SH-SY5Y (cell line): ENCODE measurements at regions not wholly inside any gene's neighbourhood (a gene's known extent, or its start where the extent isn't known, plus 50 kb on each side); places are given as distances from the start of the nearest gene placed in this dataset.

Experiments
- GATA2 ChIP-seq: IDR thresholded peaks from 2 replicates; pipeline ENCODE4 v1.6.1; 2011; ENCODE audit warnings: mild to moderate bottlenecking, low read depth, low read length
- GATA3 ChIP-seq: IDR thresholded peaks from 2 replicates; pipeline ENCODE4 v1.6.1; 2011; ENCODE audit warnings: low read depth, mild to moderate bottlenecking, low read length, moderate library complexity

DNA sequence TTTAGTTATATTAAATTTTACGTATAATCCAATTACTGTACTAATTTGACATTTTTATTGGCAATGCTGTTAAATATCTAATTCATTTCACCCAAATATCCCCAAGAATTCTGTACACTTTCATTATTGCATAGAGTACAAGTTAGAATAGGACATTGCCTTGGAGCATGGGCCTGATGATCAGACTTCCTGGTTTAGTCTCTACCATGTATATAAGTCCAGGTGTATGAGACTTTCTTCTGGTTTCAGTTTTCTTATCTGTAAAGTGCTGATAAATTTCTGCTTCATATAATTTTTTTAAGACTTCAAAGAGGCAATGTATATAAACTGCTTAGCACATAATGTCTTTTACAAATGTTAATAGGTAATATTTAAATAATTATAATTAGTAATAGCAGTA, 179.4 kb downstream of the KLF12 start:
- no peak for TF ChIP-seq GATA2
- TF ChIP-seq GATA3 = no peak

DNA sequence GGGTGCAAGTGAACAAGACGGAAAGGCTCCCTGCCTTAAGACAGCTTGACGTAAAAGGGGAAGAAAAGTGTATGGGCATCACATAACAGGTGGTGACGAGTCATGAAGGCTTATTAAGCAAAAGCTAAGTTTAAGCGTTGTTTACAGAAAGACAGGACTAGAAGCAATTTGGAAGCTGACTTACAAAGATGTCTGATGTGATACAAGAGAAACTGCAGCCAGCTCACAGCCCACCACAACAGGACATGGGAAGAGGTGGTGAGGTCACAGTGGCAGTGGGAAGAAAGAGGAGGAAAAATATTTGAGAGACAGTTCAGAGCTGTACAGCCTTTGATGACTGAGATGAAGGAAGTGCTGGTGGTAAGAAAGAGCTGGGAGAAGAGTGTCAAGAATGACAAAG, 181.6 kb downstream of the KLF12 start:
- no peak for TF ChIP-seq GATA2

GRCh38 chr13:73948848-73949529, 185.2 kb downstream of the KLF12 start:
- TF ChIP-seq GATA3 (no peak), GATA2 (no peak)

DNA sequence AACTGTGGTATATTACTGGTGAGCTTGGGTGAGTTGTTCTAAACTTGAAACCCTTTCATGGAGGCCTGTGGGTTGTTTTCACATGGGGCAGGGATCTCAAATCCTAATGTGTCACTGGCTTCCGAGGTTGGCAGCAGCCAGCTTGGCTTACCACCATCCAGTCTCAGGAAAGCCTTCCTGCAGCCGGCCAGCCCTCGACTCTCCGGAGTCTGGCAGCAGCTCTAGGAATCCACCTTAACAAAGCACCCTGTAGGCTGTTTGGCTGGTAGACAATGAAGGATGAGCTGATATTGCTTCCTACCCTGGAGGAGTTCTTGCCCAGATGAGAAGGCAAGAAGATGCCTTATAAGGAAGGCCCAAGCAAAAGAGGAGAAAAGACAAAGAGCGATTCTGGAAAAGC, 188.3 kb downstream of the KLF12 start:
- no peak for TF ChIP-seq GATA2
- no peak for TF ChIP-seq GATA3

- TF ChIP-seq GATA3 (no peak), GATA2 (no peak)
Measured at GRCh38 chr13:73945382-73945781, 188.8 kb downstream of the KLF12 start.

GRCh38 chr13:73943965-73944233, 190.3 kb downstream of the KLF12 start:
- TF ChIP-seq GATA3 (no peak), GATA2 (no peak)

DNA sequence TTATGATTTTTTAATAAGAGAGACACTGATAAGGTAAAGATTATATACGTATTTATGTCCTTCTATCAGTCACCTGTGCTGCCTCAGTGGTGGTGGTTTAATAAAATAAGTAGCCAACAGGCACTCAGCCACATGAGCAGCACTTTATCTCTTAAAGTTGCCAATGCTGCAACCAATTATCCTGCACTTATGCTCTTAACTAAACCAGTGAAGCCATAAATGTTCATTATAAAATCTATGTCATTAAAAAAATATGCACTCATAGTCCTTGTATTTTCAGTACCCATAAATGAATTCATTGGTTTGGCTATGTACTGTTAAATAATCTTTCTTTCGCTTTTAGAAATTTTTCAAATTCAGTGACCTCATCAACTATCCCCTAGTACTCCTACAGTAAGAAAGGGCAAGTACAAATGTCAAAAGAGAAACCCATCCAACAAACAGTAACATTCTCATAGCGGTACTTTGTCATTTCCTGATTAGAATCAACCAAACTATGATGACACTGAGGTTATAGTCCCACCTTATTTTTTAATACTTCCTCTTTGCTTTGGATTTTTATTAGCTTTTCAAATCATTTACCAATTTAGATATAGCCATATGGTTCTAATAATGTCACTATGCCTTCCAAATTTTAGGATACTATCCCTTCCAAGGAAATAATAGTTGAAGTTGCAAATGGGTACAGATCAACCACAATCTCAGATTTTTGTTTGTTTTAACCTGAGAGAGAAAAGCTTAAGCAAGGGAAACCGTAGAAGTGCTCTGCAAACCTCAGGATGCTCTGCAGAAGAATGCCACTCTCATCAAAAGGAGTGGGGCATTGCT, 190.9 kb downstream of the KLF12 start:
- no peak; the same call in 1 of the 2 replicates for TF ChIP-seq GATA3
- no peak for TF ChIP-seq GATA2

GRCh38 chr13:73941752-73942151, 192.5 kb downstream of the KLF12 start:
- TF ChIP-seq GATA2 (no peak), GATA3 (no peak)

DNA sequence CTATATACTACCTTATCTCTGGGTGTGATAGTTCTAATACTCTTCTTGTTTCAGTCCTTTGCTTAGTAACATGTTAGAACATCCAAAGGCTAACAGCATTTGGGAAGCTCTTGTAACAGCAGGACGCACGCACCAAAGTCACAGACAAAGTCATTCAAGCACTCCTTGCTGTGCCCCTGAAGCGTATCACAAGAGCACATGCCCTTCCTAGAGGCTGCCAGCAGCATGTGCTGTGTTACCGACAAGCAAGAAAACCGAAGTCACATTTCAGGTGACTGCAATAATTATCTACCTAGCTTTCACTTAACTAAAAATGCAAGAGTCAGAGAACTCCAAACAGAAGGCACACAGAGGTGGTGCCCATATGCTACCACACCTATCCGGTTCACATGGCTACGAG, 194.1 kb downstream of the KLF12 start:
- no peak for TF ChIP-seq GATA2
- no peak for TF ChIP-seq GATA3

DNA sequence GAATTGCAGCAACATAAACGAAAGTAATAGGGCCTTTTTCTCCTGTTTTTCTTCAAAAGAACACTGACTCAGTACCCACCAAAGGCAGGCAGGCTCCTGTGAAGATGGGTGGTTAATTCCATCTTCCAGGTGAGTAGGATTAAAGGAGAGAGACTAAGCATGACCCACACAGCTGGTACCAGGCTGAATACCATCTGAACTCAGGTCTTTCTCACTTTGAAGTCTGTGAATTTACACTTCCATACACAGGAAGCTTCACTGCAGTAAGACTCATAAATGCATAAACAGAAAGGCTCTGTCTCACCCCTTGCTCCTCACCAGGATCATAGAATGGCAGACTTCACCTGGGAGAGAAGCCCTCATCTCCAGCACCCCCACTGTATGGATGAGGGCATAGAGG, 194.6 kb downstream of the KLF12 start:
- TF ChIP-seq GATA2 (no peak), GATA3 (no peak)

DNA sequence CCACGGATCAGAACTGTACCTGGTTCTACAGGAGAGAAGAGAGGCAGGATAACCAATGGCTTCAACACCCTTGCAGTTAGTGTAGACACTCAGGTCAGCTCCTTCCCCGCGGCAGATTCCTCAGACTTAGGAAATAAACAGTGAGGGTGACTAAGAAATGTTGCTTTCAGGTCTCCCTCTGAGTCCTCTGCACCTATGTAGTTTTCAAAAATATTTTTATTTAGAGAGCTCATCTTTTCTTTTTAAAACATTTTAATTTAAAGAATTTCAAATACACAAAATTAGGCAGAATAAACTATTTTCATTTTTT, 195.2 kb downstream of the KLF12 start:
- TF ChIP-seq GATA2 = no peak
- no peak for TF ChIP-seq GATA3

GRCh38 chr13:73938372-73939070, 195.7 kb downstream of the KLF12 start:
- no peak for TF ChIP-seq GATA3
- TF ChIP-seq GATA2 = no peak

- no peak for TF ChIP-seq GATA3
- TF ChIP-seq GATA2 = no peak
Measured at GRCh38 chr13:73937441-73937840, 196.8 kb downstream of the KLF12 start.

- no peak for TF ChIP-seq GATA2
- TF ChIP-seq GATA3 = no peak
Measured at GRCh38 chr13:73935991-73936390, 198.2 kb downstream of the KLF12 start.

GRCh38 chr13:73934771-73935170, 199.4 kb downstream of the KLF12 start:
- TF ChIP-seq GATA2 (no peak), GATA3 (no peak)

GRCh38 chr13:73934215-73934641, 200.0 kb downstream of the KLF12 start:
- TF ChIP-seq GATA2 (no peak), GATA3 (no peak)
